GM18907 (cell line): ENCODE measurements at regions not wholly inside any gene's neighbourhood (a gene's known extent, or its start where the extent isn't known, plus 50 kb on each side); places are given as distances from the start of the nearest gene placed in this dataset.

ENCODE experiments used
- ATAC-seq: cut with Tn5 transposase; IDR thresholded peaks from one replicate; pipeline ENCODE4 v1.9.1; 2021; ENCODE audit warnings: mild to moderate bottlenecking, moderate library complexity; ENCODE audit not compliant: unreplicated experiment

- no peak for ATAC-seq
Measured at GRCh38 chr4:18082236-18082635, 60.7 kb upstream of the LCORL start.

- no peak for ATAC-seq
Measured at GRCh38 chr4:18081708-18082107, 60.2 kb upstream of the LCORL start.

- peak; percentile 95 for ATAC-seq
Measured at GRCh38 chr4:18077808-18078207, 56.3 kb upstream of the LCORL start.

GRCh38 chr4:18075823-18076433 is 54.4 kb upstream of the LCORL start:
- no peak for ATAC-seq

GRCh38 chr4:18071894-18072293 is 50.3 kb upstream of the LCORL start:
- ATAC-seq = no peak
